ENCODE measurements at regions not wholly inside any gene's neighbourhood (a gene's known extent, or its start where the extent isn't known, plus 50 kb on each side); places are given as distances from the start of the nearest gene placed in this dataset.
"Not testable (repeated sequence)": the region's sequence is repeated elsewhere in the genome, so short reads cannot be mapped to it uniquely, and the experiment has no call there.

GRCh38 chr21:20877976-20878375 lies 120.2 kb upstream of the NCAM2 start:
- TF ChIP-seq EP300 (IDR thresholded peaks at IDR 0.05): no peak
- TF ChIP-seq POLR2A (IDR thresholded peaks at IDR 0.05): no peak
- TF ChIP-seq POLR2AphosphoS5 (IDR thresholded peaks at IDR 0.05): no peak
- no peak for TF ChIP-seq CTCF (IDR thresholded peaks at IDR 0.05)
- H3K4me3 ChIP-seq: no peak overlapping the region
- H3K4me1 ChIP-seq: peaks cover 0 to 3% (median under 1%) of the 10 kb centered on the region in 4 donors
- H3K27ac ChIP-seq: no peak overlapping the region
- WGBS, 2 donors: 89 to 91% methylated on average over 2 of the region's 2 CpGs
- no peaks in the 10 kb centered on the region for H3K27me3 ChIP-seq
- H3K36me3 ChIP-seq: no peaks in the 10 kb centered on the region
- DNase-seq: no peak
- intact Hi-C loops (cut with DNase I): no loop called here
- no peaks in the 10 kb centered on the region for H3K9me3 ChIP-seq

- 42 to 48% methylated on average over 9 of the region's 9 CpGs for WGBS, 2 donors
- Histone ChIP-seq H3K4me3 (no peak overlapping the region), H3K9me3 (peaks cover 0 to 3% (median 0%) of the 10 kb centered on the region in 4 donors), H3K4me1 (peaks cover 0 to 11% (median 4%) of the 10 kb centered on the region in 4 donors), H3K36me3 (no peaks in the 10 kb centered on the region), H3K27me3 (no peaks in the 10 kb centered on the region), H3K27ac (no peak overlapping the region)
- no peak for DNase-seq
- peak in 3 of 4 experiments; percentile 40 to 52 (median 49) for TF ChIP-seq CTCF (IDR thresholded peaks at IDR 0.05)
- no peak for TF ChIP-seq EP300 (IDR thresholded peaks at IDR 0.05)
- intact Hi-C loops (cut with DNase I): no loop called here
Measured at GRCh38 chr21:20882462-20883407, 115.5 kb upstream of the NCAM2 start.

- no peaks in the 10 kb centered on the region for H3K36me3 ChIP-seq
- TF ChIP-seq POLR2A (IDR thresholded peaks at IDR 0.05): no peak
- TF ChIP-seq EP300 (IDR thresholded peaks at IDR 0.05): no peak
- no peak for TF ChIP-seq POLR2AphosphoS5 (IDR thresholded peaks at IDR 0.05)
- no peak for TF ChIP-seq CTCF (IDR thresholded peaks at IDR 0.05)
- no peak for DNase-seq
- H3K4me3 ChIP-seq: no peak overlapping the region
- H3K27ac ChIP-seq: no peak overlapping the region
- no peaks in the 10 kb centered on the region for H3K27me3 ChIP-seq
- H3K4me1 ChIP-seq: peaks cover 0 to 11% (median 4%) of the 10 kb centered on the region in 4 donors
- H3K9me3 ChIP-seq: peaks cover 0 to 3% (median 0%) of the 10 kb centered on the region in 4 donors
- intact Hi-C loops (cut with DNase I): no loop called here
- WGBS, 2 donors: 73 to 78% methylated on average over 4 of the region's 4 CpGs
Measured at GRCh38 chr21:20883408-20883800, 114.8 kb upstream of the NCAM2 start.

- no peak overlapping the region for H3K27ac ChIP-seq
- intact Hi-C loops (cut with DNase I): no loop called here
- H3K4me3 ChIP-seq: no peak overlapping the region
- H3K27me3 ChIP-seq: no peaks in the 10 kb centered on the region
- no peak for TF ChIP-seq POLR2A (IDR thresholded peaks at IDR 0.05)
- TF ChIP-seq POLR2AphosphoS5 (IDR thresholded peaks at IDR 0.05): peak in 2 of 4 donors; percentile 13
- H3K4me1 ChIP-seq: no peaks in the 10 kb centered on the region
- no peaks in the 10 kb centered on the region for H3K9me3 ChIP-seq
- no peaks in the 10 kb centered on the region for H3K36me3 ChIP-seq
- 16 to 49% methylated on average over 2 of the region's 2 CpGs for WGBS, 2 donors
- no peak for DNase-seq
Measured at GRCh38 chr21:20902511-20902910, 95.7 kb upstream of the NCAM2 start.

- Histone ChIP-seq H3K27me3 (no peaks in the 10 kb centered on the region), H3K27ac (no peak overlapping the region), H3K4me1 (no peaks in the 10 kb centered on the region), H3K9me3 (no peaks in the 10 kb centered on the region), H3K4me3 (no peak overlapping the region), H3K36me3 (no peaks in the 10 kb centered on the region)
- TF ChIP-seq POLR2A (IDR thresholded peaks at IDR 0.05): no peak
- no peak for TF ChIP-seq POLR2AphosphoS5 (IDR thresholded peaks at IDR 0.05)
- no peak for TF ChIP-seq EP300 (IDR thresholded peaks at IDR 0.05)
- TF ChIP-seq CTCF (IDR thresholded peaks at IDR 0.05): no peak
- intact Hi-C loops (cut with DNase I): no loop called here
- DNase-seq: no peak
Measured at GRCh38 chr21:20902998-20903397, 95.2 kb upstream of the NCAM2 start.

- 86 to 92% methylated on average over 13 of the region's 13 CpGs for WGBS, 2 donors
- not testable (repeated sequence) for H3K4me1 ChIP-seq
Measured at GRCh38 chr21:20927555-20927954, 70.7 kb upstream of the NCAM2 start.

More at GRCh38 chr21:20927555-20927954, 70.7 kb upstream of the NCAM2 start:
- H3K36me3 ChIP-seq; H3K27ac ChIP-seq; DNase-seq; H3K27me3 ChIP-seq; H3K4me3 ChIP-seq; intact Hi-C loops (cut with DNase I); H3K9me3 ChIP-seq: not testable (repeated sequence)
